KG1 (cell line): ENCODE measurements at regions not wholly inside any gene's neighbourhood (a gene's known extent, or its start where the extent isn't known, plus 50 kb on each side); places are given as distances from the start of the nearest gene placed in this dataset.

Source experiments
- DNase-seq: peaks from one replicate; lab custom pipeline; 2025; lab: John Stamatoyannopoulos, UW

DNA sequence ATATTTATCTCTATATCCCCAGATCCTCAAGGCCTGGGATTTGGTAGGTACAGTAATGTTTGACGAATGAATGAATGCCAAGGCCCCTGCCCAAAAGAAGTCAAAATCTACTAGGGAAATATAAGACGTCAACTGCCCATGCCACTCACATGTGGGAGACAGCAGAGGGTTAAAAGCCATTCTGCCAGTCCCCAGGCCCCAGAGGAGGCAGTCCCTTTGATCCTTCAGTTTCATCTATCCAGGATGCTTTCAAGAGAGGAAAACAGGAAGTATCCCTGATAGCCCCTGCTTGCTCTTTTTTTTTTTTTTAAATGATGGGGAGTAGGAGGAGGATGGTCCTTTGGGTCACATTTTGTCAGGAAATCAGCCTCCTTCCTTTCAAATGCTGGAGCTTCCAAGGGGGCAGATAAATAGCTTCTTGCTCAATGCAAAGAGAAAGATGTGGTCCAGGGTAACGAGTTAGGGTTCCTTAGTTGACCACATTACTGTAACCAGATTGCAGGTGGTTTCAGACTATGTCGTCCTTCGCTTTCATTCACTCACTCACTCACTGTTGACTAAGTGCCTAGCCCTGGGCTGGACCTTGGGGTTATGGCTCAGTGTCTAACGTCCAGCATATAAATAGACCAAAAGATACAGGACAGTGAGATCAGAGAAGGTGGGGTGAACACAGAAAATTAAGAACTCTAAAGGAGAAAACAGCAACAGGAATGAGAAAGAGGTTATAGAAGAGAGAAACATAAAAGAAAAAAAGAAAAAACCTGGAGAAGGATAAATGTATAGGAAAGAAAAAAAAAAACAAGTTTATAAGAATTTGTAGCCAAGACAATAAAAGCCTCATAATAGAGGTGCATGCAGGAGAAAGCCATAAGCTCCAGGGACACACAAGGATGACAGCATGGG is 64.6 kb upstream of the PIM1 start:
- no peak for DNase-seq

DNA sequence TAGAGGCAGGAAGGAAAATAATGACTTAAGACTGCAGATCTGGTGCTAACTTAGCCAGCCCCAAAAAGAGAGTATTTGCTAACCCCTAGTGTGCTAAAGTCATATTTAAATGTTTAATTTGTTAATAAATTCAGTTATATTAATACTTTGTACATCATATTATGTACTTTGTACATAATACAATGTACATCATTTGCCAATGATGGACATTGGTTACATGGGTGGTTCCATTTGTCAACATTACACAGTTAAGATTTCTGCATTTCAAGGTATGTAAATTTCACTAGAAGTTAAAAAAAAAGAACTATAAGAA is 63.9 kb upstream of the PIM1 start:
- DNase-seq = no peak

DNA sequence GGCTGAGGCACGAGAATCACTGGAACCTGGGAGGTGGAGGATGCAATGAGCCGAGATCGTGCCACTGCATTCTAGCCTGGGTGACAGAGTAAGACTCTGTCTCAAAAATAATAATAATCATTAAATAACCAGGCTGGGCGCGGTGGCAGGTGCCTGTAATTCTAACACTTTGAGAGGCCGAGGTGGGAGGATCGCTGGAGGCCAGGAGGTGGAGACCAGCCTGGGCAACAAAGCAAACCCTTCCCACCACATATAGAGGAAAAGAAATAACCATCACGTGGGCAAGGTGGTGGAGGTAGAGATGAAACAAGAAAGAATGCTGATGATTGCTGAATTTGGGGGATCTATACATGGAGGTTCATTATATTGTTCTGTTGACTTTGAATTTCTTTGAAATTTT is 63.4 kb upstream of the PIM1 start:
- DNase-seq = no peak

GRCh38 chr6:37106982-37107491 is 62.9 kb upstream of the PIM1 start:
- DNase-seq = no peak

DNA sequence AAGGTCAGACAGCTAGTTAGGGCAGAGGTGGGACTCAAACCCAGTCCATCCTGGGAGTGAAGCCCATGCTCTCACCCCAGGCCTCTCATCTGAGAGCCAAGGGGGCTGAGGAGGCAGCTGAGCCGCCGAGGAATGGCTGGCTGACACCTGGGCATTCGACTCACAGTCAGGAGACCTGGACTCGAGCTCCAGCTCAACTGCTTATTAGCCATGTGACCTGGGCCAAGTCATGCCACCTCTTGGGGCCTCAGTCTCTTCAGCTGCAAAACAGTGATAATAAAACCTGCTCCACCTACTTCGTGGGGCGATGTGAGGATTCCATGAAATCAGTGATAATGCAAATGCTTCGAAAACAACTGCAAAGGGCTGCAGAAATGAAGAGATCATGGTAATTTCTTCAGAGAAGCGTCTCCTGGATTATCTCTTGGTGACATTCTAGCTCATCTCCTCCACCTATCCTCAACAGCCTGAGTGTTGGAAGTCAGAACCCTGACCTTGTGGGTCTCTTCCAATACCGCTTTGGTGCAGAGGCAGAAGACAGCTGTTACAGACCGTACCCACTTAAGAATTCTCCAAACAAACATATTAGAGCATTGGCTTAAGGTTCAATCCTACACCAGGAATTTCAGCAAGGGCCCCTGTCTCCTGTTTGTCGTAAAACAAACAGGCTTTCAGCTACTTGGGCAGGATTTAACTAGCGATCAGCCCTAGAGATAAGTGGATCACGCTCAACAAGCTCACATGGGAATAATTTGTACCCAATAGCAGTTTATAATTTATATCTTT is 60.0 kb upstream of the PIM1 start:
- DNase-seq = no peak

DNA sequence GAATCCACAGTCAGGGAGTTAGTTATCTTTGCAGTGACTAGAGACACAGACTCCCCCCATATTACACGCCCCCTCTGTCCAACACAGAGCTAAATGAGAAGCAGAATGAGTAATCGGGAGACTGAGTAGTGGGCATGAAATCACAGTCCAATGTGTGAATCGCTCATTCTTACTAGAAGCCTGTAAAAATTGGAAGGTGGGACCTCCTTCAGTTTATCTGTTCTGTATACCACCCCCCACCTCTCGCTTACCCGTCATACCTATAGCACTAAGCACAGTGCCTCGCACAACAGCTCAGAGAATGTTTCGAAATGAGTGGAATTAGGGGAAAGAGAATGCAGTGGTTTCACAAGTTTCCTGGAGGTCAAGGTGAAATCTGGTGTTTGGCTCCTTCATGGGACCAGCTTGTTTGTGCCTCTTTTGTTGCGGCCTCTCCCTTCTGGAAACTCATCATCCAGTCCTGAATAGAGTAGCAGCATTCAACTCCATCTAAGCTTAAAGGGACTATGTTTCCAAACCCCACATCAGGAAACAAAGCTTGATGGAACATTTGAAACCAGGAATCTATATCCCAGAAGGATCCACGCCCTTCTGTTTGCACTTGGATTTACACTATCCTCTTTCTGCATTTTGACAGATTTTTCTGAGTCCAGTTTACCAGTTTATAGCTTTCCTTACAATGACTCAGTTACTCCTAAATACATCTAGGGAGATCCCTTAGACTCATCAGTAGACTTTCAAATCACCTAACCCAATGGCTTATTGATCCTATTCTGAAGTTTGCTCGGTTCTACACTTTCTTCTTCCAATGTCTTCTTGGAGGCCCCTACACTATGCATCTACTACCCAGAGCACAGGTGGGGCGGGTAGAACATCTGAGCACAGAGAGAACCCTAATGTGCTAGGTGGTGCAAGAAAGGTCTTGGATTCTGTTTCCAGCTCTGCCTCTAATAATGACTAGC is 59.2 kb upstream of the PIM1 start:
- no peak for DNase-seq

DNA sequence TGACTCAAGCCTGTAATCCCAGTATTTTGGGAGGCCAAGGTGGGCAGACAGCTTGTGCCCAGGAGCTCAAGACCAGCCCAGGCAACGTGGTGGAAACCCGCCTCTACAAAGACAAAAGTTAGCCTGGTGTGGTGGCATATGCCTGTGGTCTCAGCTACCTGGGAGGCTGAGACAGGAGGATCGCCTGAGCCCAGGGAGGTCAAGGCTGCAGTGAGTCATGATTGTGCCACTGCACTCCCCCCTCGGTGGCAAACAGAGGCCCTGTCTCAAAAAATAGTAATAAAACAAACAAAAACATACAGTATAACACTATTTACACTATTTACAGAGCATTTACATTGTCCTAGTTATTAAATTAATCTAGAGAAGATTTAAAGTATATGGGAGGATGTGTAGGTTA is 56.0 kb upstream of the PIM1 start:
- no peak for DNase-seq

- no peak for DNase-seq
Measured at GRCh38 chr6:37114612-37115011, 55.3 kb upstream of the PIM1 start.

DNA sequence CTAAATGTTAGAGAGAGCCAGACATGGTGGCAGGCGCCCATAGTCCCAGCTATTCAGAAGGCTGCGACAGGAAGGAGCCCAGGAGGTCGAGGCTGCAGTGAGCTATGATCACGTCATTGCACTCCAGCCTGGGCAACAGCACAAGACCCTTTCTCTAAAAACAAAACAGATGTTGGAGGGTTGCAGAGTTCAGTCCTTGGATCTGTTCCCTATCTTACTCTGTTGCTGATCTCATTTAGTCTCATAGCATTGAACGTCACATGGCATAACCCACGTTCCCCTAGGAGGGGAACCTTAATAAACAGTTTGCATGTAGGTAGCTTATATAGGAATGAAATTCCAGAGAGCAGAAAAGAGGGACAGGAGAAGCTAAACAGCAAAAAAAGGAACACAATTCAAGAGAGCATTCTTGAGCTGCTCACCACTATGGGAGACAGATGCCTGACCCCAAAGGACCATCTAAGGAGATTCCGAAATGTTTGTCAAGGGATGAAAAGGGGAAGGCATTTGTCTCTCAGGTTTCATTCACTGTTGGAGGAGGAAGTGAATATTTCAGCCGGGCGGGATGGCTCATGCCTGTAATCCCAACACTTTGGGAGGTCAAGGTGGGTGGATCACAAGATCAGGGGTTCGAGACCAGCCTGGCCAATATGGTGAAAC is 54.6 kb upstream of the PIM1 start:
- DNase-seq = no peak

DNA sequence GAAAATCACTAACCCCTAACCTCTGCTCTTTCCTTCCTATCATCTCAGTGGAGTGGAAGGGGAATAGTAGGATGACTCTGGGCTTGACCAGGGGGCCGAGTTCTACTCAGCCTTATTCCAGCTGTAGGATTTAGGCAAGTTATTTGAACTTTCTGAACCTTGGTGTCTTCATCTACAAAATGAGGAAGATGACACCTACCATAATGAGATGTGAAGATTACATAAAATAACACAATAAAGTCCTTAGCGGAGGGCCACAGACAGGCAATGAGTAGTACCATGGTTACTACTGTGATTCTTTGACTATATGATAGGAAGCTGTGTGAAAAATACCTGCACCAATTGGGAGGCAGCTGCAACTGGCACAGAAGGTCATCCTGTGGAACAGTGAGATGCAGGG is 53.6 kb upstream of the PIM1 start:
- no peak for DNase-seq

- DNase-seq = no peak
Measured at GRCh38 chr6:37119387-37119886, 50.5 kb upstream of the PIM1 start.
